Activated naive CD4-positive, alpha-beta T cell treated with anti-CD3 and anti-CD28 coated beads, Interleukin-2, amount 10 ng/mL, durations not matched to agents 7 days and 5 days (primary cell): ENCODE measurements at regions not wholly inside any gene's neighbourhood (a gene's known extent, or its start where the extent isn't known, plus 50 kb on each side); places are given as distances from the start of the nearest gene placed in this dataset.

Experiments used
- CTCF ChIA-PET: fragments of 350-600 bp; sonication (Branson Sonifier 250); formaldehyde crosslinking; loops from one replicate; lab custom pipeline; 2021; ENCODE audit warnings: antibody characterized with exemption; lab: Charles Lee
- DNase-seq: peaks from one replicate; pipeline ENCODE4 v3.0.0-alpha.2; 2020
- H3K27ac Mint-ChIP-seq: one replicate; pipeline ENCODE4 v1.8.0; 2021; ENCODE audit warnings: mild to moderate bottlenecking, moderate library complexity, mixed read lengths
- H3K27me3 Mint-ChIP-seq: one replicate; pipeline ENCODE4 v1.8.0; 2021; ENCODE audit warnings: mild to moderate bottlenecking, mixed read lengths
- H3K36me3 Mint-ChIP-seq: one replicate; pipeline ENCODE4 v1.8.0; 2021; ENCODE audit warnings: mixed read lengths
- H3K4me1 Mint-ChIP-seq: one replicate; pipeline ENCODE4 v1.8.0; 2021; ENCODE audit warnings: mixed read lengths
- H3K4me3 Mint-ChIP-seq: one replicate; pipeline ENCODE4 v1.8.0; 2021; ENCODE audit warnings: mild to moderate bottlenecking, moderate library complexity, mixed read lengths
- H3K9me3 Mint-ChIP-seq: one replicate; pipeline ENCODE4 v1.8.0; 2021; ENCODE audit warnings: mixed read lengths

DNA sequence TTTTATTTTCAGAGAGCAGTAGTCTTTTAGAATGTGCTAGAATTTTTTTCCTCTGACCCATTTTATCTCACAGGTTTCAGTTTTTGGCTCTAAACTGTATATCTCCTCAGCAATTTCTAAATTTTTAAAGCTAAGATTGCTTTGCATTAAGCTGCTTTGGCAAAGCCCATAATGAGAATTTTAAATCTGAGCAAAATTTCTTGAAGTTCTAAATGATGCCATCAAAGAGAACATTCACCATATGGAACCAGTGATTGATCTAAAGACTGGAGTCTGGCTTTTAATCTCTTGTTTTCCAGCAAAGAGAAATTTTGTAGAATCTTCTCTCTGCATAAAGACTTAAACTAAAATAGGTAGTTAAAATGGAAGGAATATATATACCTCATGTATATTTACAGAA is 313.6 kb downstream of the TBC1D32 start:
- no peaks in the 10 kb centered on the region for H3K4me1 Mint-ChIP-seq

DNA sequence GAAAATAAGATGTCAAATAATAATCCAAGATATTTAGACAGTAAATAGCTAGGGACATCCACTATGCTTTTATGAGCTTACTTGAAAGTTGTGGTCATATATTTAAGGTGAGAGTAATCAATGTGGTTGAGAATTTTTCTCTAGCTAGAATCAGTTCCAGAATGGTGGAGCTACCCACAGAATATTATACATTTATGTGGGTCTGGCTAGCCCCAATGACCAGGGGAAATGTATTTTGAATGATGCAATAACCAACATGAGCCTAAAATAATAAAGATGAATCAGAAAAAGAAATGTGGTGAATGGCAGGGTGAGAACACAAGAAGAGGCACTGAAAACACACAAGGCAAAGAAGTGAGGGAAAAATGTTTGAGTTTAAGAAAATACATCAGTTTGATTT is 325.7 kb downstream of the TBC1D32 start:
- no peak for DNase-seq
- Mint-ChIP-seq H3K36me3 (no peaks in the 10 kb centered on the region), H3K27ac (no peak overlapping the region), H3K4me1 (no peaks in the 10 kb centered on the region), H3K9me3 (no peaks in the 10 kb centered on the region), H3K27me3 (no peaks in the 10 kb centered on the region), H3K4me3 (no peak overlapping the region)
- CTCF ChIA-PET, result no interaction called here

More for the DNA sequence above, 313.6 kb downstream of the TBC1D32 start:
- no peak overlapping the region for H3K27ac Mint-ChIP-seq
- DNase-seq, result no peak
- H3K36me3 Mint-ChIP-seq, result no peaks in the 10 kb centered on the region
- CTCF ChIA-PET, result no interaction called here
- no peak overlapping the region for H3K4me3 Mint-ChIP-seq
- H3K9me3 Mint-ChIP-seq, result no peaks in the 10 kb centered on the region
- no peaks in the 10 kb centered on the region for H3K27me3 Mint-ChIP-seq

DNA sequence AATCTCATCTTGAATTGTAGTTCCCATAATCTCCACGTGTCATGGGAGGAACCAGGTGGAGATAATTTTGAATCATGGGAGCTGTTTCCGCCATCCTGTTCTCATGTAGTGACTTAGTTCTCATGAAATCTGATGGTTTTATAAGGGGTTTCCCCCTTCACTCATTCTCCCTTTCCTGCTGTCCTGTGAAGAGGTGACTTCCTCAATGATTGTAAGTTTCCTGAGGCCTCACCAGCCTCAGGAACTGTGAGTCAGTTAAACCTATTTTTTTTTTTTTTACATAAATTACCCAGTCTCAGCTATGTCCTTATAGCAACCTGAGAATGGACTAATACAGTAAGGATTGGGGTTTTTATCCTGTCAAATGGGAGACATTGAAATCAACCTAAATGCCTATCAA is 328.3 kb downstream of the TBC1D32 start:
- Mint-ChIP-seq H3K4me3 (no peak overlapping the region), H3K27ac (no peak overlapping the region), H3K4me1 (no peaks in the 10 kb centered on the region), H3K36me3 (no peaks in the 10 kb centered on the region), H3K27me3 (no peaks in the 10 kb centered on the region), H3K9me3 (no peaks in the 10 kb centered on the region)
- CTCF ChIA-PET, result no interaction called here
- DNase-seq, result no peak

DNA sequence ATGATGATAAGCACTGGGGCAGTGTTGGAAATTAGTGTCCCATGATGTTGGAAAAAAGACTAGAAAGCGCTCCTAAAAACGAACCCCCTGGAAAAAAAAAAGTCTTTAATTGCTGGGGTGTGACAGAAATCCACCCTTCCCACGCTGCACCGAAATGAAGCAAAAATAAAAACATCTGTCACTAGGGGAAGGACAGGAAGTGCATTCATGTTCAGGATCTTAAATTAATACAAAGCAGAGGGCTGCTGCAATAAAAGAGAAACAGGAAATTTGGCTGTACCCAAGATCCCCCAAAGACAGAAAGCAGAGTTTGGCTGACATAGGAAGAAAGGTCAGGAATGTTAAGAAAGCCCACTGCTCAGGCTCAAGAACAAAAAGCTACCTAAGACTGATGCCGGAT is 333.9 kb downstream of the TBC1D32 start:
- no peak overlapping the region for H3K4me3 Mint-ChIP-seq
- H3K27me3 Mint-ChIP-seq, result no peaks in the 10 kb centered on the region
- H3K36me3 Mint-ChIP-seq, result no peaks in the 10 kb centered on the region
- H3K4me1 Mint-ChIP-seq, result no peaks in the 10 kb centered on the region
- no peaks in the 10 kb centered on the region for H3K9me3 Mint-ChIP-seq
- no peak for DNase-seq
- no peak overlapping the region for H3K27ac Mint-ChIP-seq
- CTCF ChIA-PET, result no interaction called here

DNA sequence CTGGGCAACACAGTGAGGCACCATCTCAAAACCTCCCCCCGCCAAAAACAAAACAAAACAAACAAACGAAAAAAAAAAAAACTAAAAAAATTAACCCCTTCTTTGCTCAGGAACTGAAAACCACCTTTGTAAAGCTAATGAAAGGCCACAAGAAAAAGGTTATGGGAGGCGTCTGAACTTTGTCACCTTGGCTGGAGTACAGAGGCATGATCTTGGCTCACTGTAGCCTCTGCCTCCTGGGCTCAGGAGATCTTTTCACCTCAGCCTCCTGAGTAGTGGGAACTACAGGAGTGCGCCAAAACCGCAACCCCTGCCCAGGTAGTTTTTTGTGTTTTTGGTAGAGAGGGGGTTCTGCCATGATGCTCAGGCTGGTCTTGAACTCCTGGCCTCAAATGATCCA is 337.9 kb downstream of the TBC1D32 start:
- Mint-ChIP-seq H3K27ac (no peak overlapping the region), H3K27me3 (no peaks in the 10 kb centered on the region), H3K4me1 (no peaks in the 10 kb centered on the region), H3K4me3 (no peak overlapping the region), H3K36me3 (no peaks in the 10 kb centered on the region), H3K9me3 (no peaks in the 10 kb centered on the region)
- CTCF ChIA-PET, result no interaction called here
- DNase-seq, result no peak

DNA sequence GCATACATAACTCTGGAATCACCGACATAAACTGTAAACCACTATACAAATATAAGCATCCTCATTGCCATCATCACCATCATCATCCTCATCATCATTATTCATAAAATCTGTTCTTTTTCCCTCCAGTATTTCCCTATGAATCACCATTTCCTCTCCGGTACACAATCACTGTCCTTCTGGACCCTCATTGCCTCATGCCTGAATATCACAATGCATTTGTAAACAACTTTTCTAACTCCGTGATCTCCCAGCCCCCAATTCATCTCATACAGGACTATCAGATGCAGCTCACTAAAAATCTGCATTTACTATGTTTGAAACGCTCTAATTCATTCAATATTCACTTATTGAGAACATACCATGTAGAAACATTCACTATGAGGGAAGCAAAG is 339.7 kb downstream of the TBC1D32 start:
- CTCF ChIA-PET, result no interaction called here
- no peaks in the 10 kb centered on the region for H3K27me3 Mint-ChIP-seq
- no peaks in the 10 kb centered on the region for H3K4me1 Mint-ChIP-seq
- no peak overlapping the region for H3K27ac Mint-ChIP-seq
- H3K4me3 Mint-ChIP-seq, result no peak overlapping the region
- H3K9me3 Mint-ChIP-seq, result no peaks in the 10 kb centered on the region
- H3K36me3 Mint-ChIP-seq, result no peaks in the 10 kb centered on the region
- no peak for DNase-seq

DNA sequence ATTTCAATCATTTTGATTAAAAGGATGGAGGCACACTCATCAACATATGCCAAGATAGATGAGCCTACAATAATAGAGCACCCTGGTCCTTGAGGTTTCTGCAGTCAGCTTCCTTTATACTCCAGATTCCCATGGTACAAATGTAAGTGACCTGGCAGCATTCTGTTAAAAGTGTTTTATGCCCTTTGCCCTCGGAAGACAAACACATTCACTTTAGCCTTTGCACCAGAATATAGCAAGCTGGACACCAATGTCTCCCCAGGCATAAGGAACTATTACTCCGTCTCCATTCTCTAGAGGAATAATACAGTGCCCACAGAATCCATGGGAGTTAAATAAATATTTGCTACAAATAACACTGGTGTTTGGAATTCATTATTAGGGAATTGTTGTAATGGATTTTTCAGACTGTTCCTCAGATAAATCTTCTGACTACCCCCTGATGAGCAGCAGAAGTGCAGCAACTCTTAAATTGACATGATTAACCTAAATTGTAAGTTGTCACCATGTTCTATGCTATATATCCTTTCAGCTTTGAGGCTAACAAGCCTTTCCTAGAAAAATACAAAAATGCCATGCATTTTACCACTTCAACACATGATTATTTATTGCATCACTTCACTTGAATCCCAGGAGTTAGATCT is 340.2 kb downstream of the TBC1D32 start:
- CTCF ChIA-PET, result no interaction called here
- Mint-ChIP-seq H3K27me3 (no peaks in the 10 kb centered on the region), H3K4me3 (no peak overlapping the region), H3K9me3 (no peaks in the 10 kb centered on the region), H3K27ac (no peak overlapping the region), H3K36me3 (no peaks in the 10 kb centered on the region), H3K4me1 (no peaks in the 10 kb centered on the region)
- no peak for DNase-seq

DNA sequence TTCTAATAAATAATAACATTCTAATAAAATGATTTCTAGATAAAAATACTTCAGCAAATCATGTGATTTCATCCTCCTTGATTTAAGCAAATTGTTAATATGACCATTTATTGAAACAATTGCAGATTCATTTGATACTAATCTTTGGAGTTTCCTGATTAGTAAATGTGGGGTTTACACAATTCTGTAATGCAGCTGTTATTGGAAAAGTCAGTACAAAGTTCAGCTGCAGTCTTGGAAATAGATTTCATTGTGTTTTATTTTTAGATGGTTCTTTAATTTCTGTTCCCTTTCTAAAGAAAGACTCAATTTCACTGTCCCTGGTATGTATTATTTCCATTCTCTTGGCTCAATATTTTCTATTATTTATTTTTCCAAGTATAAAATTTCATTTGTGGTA is 342.0 kb downstream of the TBC1D32 start:
- Mint-ChIP-seq H3K4me3 (no peak overlapping the region), H3K4me1 (no peaks in the 10 kb centered on the region), H3K36me3 (no peaks in the 10 kb centered on the region), H3K9me3 (no peaks in the 10 kb centered on the region), H3K27me3 (no peaks in the 10 kb centered on the region), H3K27ac (no peak overlapping the region)
- DNase-seq, result no peak
- CTCF ChIA-PET, result no interaction called here

DNA sequence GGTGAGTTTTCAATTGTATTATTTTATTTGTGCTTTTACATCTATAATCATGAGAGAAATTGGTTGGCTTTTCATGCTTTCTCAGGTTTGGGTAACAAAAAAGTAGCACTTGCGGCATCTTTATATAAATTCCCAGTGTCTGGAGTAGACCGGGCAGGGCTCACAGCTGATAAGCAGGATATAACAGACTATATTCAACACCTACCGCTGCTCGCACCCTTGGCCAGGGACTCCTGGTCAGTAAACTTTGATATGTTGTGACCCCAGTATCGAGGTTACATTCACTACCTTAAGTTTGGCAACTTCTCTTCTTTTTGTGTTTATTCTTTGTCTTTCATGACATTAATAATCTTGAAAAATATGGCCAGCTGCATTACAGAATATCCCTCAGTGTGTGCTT is 343.4 kb downstream of the TBC1D32 start:
- H3K27ac Mint-ChIP-seq, result no peak overlapping the region
- H3K27me3 Mint-ChIP-seq, result no peaks in the 10 kb centered on the region
- DNase-seq, result no peak
- CTCF ChIA-PET, result no interaction called here
- no peaks in the 10 kb centered on the region for H3K4me1 Mint-ChIP-seq
- H3K4me3 Mint-ChIP-seq, result no peak overlapping the region
- H3K9me3 Mint-ChIP-seq, result no peaks in the 10 kb centered on the region
- H3K36me3 Mint-ChIP-seq, result no peaks in the 10 kb centered on the region

DNA sequence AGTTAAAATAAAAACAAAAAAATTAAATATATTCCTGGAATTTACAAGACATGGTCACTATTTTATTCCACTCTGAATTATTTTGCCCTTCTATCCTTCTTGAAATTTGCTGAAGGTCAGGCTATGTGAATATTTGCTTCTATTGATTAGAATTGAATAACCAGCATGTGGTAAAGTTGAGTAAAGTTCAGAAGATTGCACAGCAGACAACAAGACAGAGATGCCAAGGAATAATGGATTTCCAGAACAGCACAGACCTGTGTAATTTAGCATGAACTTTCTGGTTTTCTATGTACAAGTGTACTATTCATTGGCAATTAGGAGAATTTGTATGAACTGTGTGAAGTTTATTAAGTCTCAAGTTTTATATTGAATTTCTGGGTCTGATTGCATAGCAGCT is 352.4 kb downstream of the TBC1D32 start:
- DNase-seq, result no peak
- Mint-ChIP-seq H3K36me3 (no peaks in the 10 kb centered on the region), H3K27ac (no peak overlapping the region), H3K4me3 (no peak overlapping the region), H3K27me3 (no peaks in the 10 kb centered on the region), H3K4me1 (no peaks in the 10 kb centered on the region), H3K9me3 (no peaks in the 10 kb centered on the region)
- CTCF ChIA-PET, result interaction anchor here (0.7 kb wide), 1 partner anchor 331 kb away, joined by 3 read pairs; no protein-coding TSS in a partner anchor

DNA sequence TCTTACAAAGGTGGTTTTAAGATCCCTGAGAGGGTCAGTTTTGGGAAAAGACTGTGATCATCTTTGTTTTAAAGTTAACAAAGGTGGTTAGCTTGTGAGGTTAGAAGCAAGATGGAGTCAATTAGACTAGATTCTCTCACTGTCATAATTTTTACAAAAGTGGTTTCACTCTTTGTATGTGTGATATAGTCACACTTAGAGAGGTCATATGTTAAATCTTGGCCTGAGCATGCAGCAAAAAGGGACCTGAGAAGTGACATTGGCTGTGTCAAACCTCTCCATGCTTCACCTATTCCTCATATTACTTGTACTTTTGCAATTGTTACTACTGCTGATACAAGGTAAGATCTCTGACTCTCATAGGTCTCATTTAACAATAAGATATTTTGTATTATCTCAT is 368.0 kb downstream of the TBC1D32 start:
- DNase-seq, result no peak
- CTCF ChIA-PET, result no interaction called here
- Mint-ChIP-seq H3K27ac (no peak overlapping the region), H3K4me1 (no peaks in the 10 kb centered on the region), H3K4me3 (no peak overlapping the region), H3K36me3 (no peaks in the 10 kb centered on the region), H3K9me3 (no peaks in the 10 kb centered on the region), H3K27me3 (no peaks in the 10 kb centered on the region)

DNA sequence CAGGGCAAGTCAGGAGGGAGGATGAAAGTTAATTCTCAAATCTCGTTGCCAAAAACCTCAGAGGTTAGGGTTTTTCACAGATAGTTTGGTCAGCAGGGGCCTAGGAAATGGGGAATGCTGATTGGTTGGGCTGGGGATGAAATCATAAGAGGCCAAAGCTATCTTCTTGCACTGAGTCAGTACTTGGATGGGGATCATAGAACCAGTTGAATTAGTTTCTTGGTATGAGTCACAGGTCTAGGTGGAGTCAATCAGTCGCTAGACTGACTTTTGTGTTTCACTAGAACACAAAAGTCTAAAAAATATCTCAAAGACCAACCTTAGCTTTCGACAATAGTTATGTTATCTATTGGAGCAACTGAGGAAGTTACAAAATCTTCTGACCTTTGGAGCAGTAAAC is 368.5 kb downstream of the TBC1D32 start:
- Mint-ChIP-seq H3K9me3 (no peaks in the 10 kb centered on the region), H3K4me3 (no peak overlapping the region), H3K4me1 (no peaks in the 10 kb centered on the region), H3K36me3 (no peaks in the 10 kb centered on the region), H3K27ac (no peak overlapping the region), H3K27me3 (no peaks in the 10 kb centered on the region)
- CTCF ChIA-PET, result no interaction called here
- no peak for DNase-seq

DNA sequence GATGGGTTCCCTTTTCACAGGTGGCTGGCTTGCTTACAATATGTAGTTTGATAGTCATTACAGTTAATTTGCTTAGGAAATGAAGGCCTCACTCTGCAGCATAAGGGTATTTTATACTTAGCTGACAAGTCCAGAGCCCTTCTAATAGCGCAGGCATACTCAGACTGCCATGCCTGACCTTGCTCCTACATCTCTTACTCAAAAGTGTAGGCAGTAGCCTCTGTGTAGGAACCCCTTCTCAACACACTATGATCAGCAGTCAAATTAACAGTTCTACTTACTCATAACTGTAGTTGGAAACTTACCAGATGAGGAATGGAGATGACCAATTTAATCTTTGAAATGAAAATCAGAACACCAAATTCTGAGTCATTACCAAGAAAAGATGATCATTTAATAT is 373.5 kb downstream of the TBC1D32 start:
- Mint-ChIP-seq H3K9me3 (no peaks in the 10 kb centered on the region), H3K4me3 (no peak overlapping the region), H3K27ac (no peak overlapping the region), H3K36me3 (no peaks in the 10 kb centered on the region), H3K27me3 (no peaks in the 10 kb centered on the region), H3K4me1 (no peaks in the 10 kb centered on the region)
- DNase-seq, result no peak
- CTCF ChIA-PET, result no interaction called here

DNA sequence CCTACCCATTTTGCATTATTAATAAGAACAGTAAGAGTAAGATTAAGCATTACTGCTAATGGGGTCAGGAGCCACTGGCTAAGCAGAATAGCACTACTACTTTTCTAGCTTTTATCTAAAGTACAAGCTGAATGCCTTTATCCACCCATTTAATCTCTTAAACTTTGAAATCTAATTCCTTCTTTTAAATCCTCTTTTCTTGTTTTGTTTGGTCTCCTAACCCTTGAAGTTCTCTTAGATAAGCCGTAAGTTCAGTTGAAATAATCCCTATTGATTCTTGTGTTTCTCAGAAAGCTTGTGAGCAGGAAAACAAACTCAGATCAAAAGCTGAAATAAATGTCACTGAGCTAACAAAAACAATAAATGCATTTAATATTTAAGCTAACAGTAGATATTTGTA is 380.2 kb downstream of the TBC1D32 start:
- CTCF ChIA-PET, result no interaction called here
- H3K9me3 Mint-ChIP-seq, result no peaks in the 10 kb centered on the region
- H3K27me3 Mint-ChIP-seq, result no peaks in the 10 kb centered on the region
- H3K4me1 Mint-ChIP-seq, result no peaks in the 10 kb centered on the region
- DNase-seq, result no peak
- H3K36me3 Mint-ChIP-seq, result no peaks in the 10 kb centered on the region
- H3K27ac Mint-ChIP-seq, result no peak overlapping the region
- H3K4me3 Mint-ChIP-seq, result no peak overlapping the region

DNA sequence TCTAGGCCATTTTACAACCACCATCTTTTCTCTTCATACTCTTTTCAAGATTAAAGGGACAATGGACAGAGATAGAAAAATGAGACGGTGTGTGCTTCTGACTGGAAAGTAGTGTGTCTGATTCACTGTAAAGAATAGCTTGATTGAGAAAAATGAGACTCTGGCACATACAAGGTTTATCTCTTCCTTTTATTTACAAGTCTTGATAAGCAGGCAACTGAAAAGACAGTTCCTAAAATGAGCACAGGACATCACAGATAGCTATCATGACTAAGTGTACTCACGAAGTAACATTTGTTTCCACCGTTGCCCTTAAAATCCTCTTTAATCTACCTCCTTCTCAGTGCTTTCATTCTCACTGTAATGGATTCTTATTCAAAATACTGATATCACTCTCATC is 383.0 kb downstream of the TBC1D32 start:
- H3K4me1 Mint-ChIP-seq, result no peaks in the 10 kb centered on the region
- H3K4me3 Mint-ChIP-seq, result no peak overlapping the region
- H3K9me3 Mint-ChIP-seq, result no peaks in the 10 kb centered on the region

DNA sequence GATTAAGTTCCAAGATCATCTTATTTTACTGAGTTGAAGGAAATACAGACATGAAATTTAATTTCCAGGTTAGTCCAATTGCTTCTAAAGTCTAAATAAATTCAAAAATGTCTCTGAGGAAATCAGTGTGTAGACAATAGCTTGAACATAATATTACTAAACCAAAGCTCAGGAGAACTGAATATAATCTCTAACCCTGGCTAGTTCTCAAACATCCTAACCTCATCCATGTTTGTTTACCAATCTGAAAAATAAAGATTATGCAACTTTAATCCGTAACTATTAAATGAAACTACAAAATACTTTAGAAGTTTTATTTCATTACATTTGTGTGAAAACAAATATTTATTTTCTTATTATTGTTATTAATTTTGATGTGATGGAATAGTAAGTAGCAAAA is 387.2 kb downstream of the TBC1D32 start:
- Mint-ChIP-seq H3K9me3 (no peaks in the 10 kb centered on the region), H3K4me1 (no peaks in the 10 kb centered on the region), H3K27ac (no peak overlapping the region), H3K27me3 (no peaks in the 10 kb centered on the region), H3K4me3 (no peak overlapping the region), H3K36me3 (no peaks in the 10 kb centered on the region)
- DNase-seq, result no peak
- CTCF ChIA-PET, result no interaction called here

More for the DNA sequence above, 383.0 kb downstream of the TBC1D32 start:
- no peaks in the 10 kb centered on the region for H3K27me3 Mint-ChIP-seq
- H3K36me3 Mint-ChIP-seq, result no peaks in the 10 kb centered on the region
- CTCF ChIA-PET, result no interaction called here
- no peak overlapping the region for H3K27ac Mint-ChIP-seq
- no peak for DNase-seq
